ENCODE measurements at regions not wholly inside any gene's neighbourhood (a gene's known extent, or its start where the extent isn't known, plus 50 kb on each side); places are given as distances from the start of the nearest gene placed in this dataset.
"Not testable (repeated sequence)": the region's sequence is repeated elsewhere in the genome, so short reads cannot be mapped to it uniquely, and the experiment has no call there.

- not testable (repeated sequence) for TF ChIP-seq PATZ1 (CRISPR knock-in tag; IDR thresholded peaks at IDR 0.05; ENCODE audit: borderline replicate concordance); ZFP30 (CRISPR knock-in tag; IDR thresholded peaks at IDR 0.05); ZNF70 (CRISPR knock-in tag; IDR thresholded peaks at IDR 0.05); ZNF565 (CRISPR knock-in tag; conservative IDR thresholded peaks at IDR 0.05; ENCODE audit: low read depth); BACH2 (CRISPR knock-in tag; IDR thresholded peaks at IDR 0.05; ENCODE audit: borderline replicate concordance); TOX (CRISPR knock-in tag; IDR thresholded peaks at IDR 0.05; ENCODE audit: borderline replicate concordance); ISL1 (CRISPR knock-in tag; IDR thresholded peaks at IDR 0.05); RARB (CRISPR knock-in tag; IDR thresholded peaks at IDR 0.05); ZNF8 (CRISPR knock-in tag; IDR thresholded peaks at IDR 0.05); ESRRG (CRISPR knock-in tag; IDR thresholded peaks at IDR 0.05)
- TF ChIP-seq, protein P1, sequence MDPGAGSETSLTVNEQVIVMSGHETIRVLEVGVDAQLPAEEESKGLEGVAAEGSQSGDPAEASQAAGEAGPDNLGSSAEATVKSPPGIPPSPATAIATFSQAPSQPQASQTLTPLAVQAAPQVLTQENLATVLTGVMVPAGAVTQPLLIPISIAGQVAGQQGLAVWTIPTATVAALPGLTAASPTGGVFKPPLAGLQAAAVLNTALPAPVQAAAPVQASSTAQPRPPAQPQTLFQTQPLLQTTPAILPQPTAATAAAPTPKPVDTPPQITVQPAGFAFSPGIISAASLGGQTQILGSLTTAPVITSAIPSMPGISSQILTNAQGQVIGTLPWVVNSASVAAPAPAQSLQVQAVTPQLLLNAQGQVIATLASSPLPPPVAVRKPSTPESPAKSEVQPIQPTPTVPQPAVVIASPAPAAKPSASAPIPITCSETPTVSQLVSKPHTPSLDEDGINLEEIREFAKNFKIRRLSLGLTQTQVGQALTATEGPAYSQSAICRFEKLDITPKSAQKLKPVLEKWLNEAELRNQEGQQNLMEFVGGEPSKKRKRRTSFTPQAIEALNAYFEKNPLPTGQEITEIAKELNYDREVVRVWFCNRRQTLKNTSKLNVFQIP (CRISPR knock-in tag; IDR thresholded peaks at IDR 0.05; ENCODE audit: borderline replicate concordance, low read depth) = not testable (repeated sequence)
Measured at GRCh38 chr2:234792096-234792495, 159.7 kb upstream of the SH3BP4 start.

Data from SK-N-SH treated with all-trans-retinoic acid at 6 μM for 48 hours (cell line).